H1 (cell line): ENCODE measurements at regions not wholly inside any gene's neighbourhood (a gene's known extent, or its start where the extent isn't known, plus 50 kb on each side); places are given as distances from the start of the nearest gene placed in this dataset.

Experiments used
- CTCF ChIA-PET: fragments of 300-600 bp; sonication (Branson Sonifier 250); formaldehyde crosslinking; loops from one replicate; lab custom pipeline; 2021; ENCODE audit not compliant: partially characterized antibody; lab: Charles Lee
- POLR2A ChIA-PET: fragments of 300-600 bp; sonication (Branson Sonifier 250); formaldehyde crosslinking; loops from one replicate; lab custom pipeline; 2021; ENCODE audit warnings: inconsistent platforms; ENCODE audit not compliant: partially characterized antibody; lab: Charles Lee
- DNase-seq, 2 experiments: peaks; one replicate each; pipeline versions ENCODE4 v3.0.0 to v3.0.0-alpha.2; 2010 to 2022; ENCODE audit warnings: low spot score in 2 of 2, low read depth in 1 of 2, mixed read lengths in 1 of 2
- FAIRE-seq: peaks from 2 replicates; lab custom pipeline; 2011; peaks lifted over from hg19 to GRCh38; lab: Jason Lieb, UNC
- H2AFZ ChIP-seq: 2 replicates; pipeline ENCODE4 v1.8.1; 2012; ENCODE audit warnings: low read length, inconsistent platforms
- H2AK5ac ChIP-seq: 2 replicates; pipeline ENCODE4 v1.6.1; 2013; ENCODE audit warnings: low read depth, low read length
- H2BK120ac ChIP-seq: replicated peaks from 2 replicates; pipeline ENCODE3; 2013; ENCODE audit warnings: low read depth, low read length, inconsistent platforms
- H2BK12ac ChIP-seq: 2 replicates; pipeline ENCODE4 v1.6.1; 2013; ENCODE audit warnings: low read depth, low read length
- H2BK15ac ChIP-seq: 2 replicates; pipeline ENCODE4 v1.6.1; 2013; ENCODE audit warnings: low read length
- H2BK20ac ChIP-seq: 2 replicates; pipeline ENCODE4 v1.6.1; 2013; ENCODE audit warnings: low read length
- H2BK5ac ChIP-seq: 2 replicates; pipeline ENCODE4 v1.6.1; 2013; ENCODE audit warnings: low read depth, low read length
- H3K14ac ChIP-seq: 2 replicates; pipeline ENCODE4 v1.6.1; 2013; ENCODE audit warnings: inconsistent platforms; ENCODE audit not compliant: insufficient read length
- H3K18ac ChIP-seq: 2 replicates; pipeline ENCODE4 v1.6.1; 2013; ENCODE audit warnings: low read length; ENCODE audit errors: extremely low read depth
- H3K23ac ChIP-seq: 2 replicates; pipeline ENCODE4 v1.6.1; 2013; ENCODE audit warnings: inconsistent platforms; ENCODE audit not compliant: insufficient read length
- H3K23me2 ChIP-seq: 2 replicates; pipeline ENCODE4 v1.6.1; 2013; ENCODE audit warnings: low read depth, low read length
- H3K27ac ChIP-seq: 2 replicates; pipeline ENCODE4 v1.6.1; 2011; ENCODE audit warnings: low read depth, low read length, inconsistent platforms
- H3K27me3 ChIP-seq, 4 experiments: replicated peaks in 1 of 4; 1 replicate in 1 of 4; 2 replicates in 3 of 4; pipeline versions ENCODE4 v1.6.1 to v1.8.1; 2011 to 2013; ENCODE audit warnings: low read length in 3 of 4, mild to moderate bottlenecking in 3 of 4, inconsistent platforms in 2 of 4, mixed read lengths in 2 of 4, moderate library complexity in 1 of 4; ENCODE audit not compliant: control insufficient read depth in 3 of 4, insufficient read depth in 3 of 4; ENCODE audit errors: extremely low read depth in 1 of 4
- H3K36me3 ChIP-seq, 4 experiments: 2 replicates each; pipeline versions ENCODE4 v1.6.1 to v1.8.1; 2011 to 2013; ENCODE audit warnings: mild to moderate bottlenecking in 4 of 4, low read length in 3 of 4, moderate library complexity in 2 of 4, control low read depth in 1 of 4, inconsistent platforms in 1 of 4; ENCODE audit not compliant: insufficient read depth in 4 of 4, control insufficient read depth in 2 of 4
- H3K4ac ChIP-seq: replicated peaks from 2 replicates; pipeline ENCODE3; 2013; ENCODE audit warnings: low read length, low read depth, mixed read lengths, inconsistent platforms; ENCODE audit not compliant: insufficient read length
- H3K4me1 ChIP-seq, 4 experiments: replicated peaks in 1 of 4; 1 replicate in 1 of 4; 2 replicates in 3 of 4; pipeline versions ENCODE4 v1.6.1 to v1.8.1; 2011 to 2013; ENCODE audit warnings: low read length in 3 of 4, inconsistent platforms in 2 of 4, mixed read lengths in 1 of 4; ENCODE audit not compliant: insufficient read depth in 4 of 4, control insufficient read depth in 3 of 4
- H3K4me2 ChIP-seq, 2 experiments: 2 replicates each; pipeline versions ENCODE4 v1.6.1 to v1.8.1; 2011 to 2013; ENCODE audit warnings: low read depth in 2 of 2, low read length in 2 of 2, control low read depth in 1 of 2, inconsistent platforms in 1 of 2, mild to moderate bottlenecking in 1 of 2; ENCODE audit not compliant: insufficient read depth in 1 of 2
- H3K4me3 ChIP-seq, 4 experiments: fragments of 200-600, 300-600 bp in 1 of 4; sonication (generic), shearing (Covaris generic), sonication (Bioruptor Twin) in 1 of 4; 2 replicates each; pipeline versions ENCODE4 v1.5.1 to v1.8.1; 2011 to 2016; ENCODE audit warnings: low read length in 4 of 4, low read depth in 3 of 4, control low read depth in 2 of 4, inconsistent platforms in 2 of 4, mild to moderate bottlenecking in 2 of 4, mixed read lengths in 1 of 4, moderate library complexity in 1 of 4; ENCODE audit not compliant: insufficient read depth in 2 of 4; ENCODE audit errors: extremely low read depth in 1 of 4
- H3K56ac ChIP-seq: replicated peaks from 2 replicates; pipeline ENCODE3; 2013; ENCODE audit warnings: low read depth, mild to moderate bottlenecking, mixed read lengths, low read length, inconsistent platforms; ENCODE audit not compliant: insufficient read length
- H3K79me1 ChIP-seq: 2 replicates; pipeline ENCODE4 v1.6.1; 2013; ENCODE audit warnings: low read depth, low read length, control low read depth
- H3K79me2 ChIP-seq, 2 experiments: 2 replicates each; pipeline versions ENCODE4 v1.6.1 to v1.8.1; 2012 to 2013; ENCODE audit warnings: low read length in 2 of 2, mild to moderate bottlenecking in 2 of 2, inconsistent platforms in 1 of 2; ENCODE audit not compliant: insufficient read depth in 2 of 2, control insufficient read depth in 1 of 2
- H3K9ac ChIP-seq, 4 experiments: replicated peaks in 1 of 4; 1 replicate in 1 of 4; 2 replicates in 3 of 4; pipeline versions ENCODE4 v1.6.1 to v1.8.1; 2011 to 2013; ENCODE audit warnings: low read depth in 3 of 4, low read length in 3 of 4, control low read depth in 2 of 4, mild to moderate bottlenecking in 2 of 4, moderate library complexity in 2 of 4, inconsistent platforms in 1 of 4; ENCODE audit errors: extremely low read depth in 1 of 4
- H3K9me3 ChIP-seq, 2 experiments: 2 replicates each; pipeline versions ENCODE4 v1.6.1 to v1.8.1; 2012 to 2013; ENCODE audit warnings: mild to moderate bottlenecking in 2 of 2, moderate library complexity in 2 of 2, control low read depth in 1 of 2, inconsistent platforms in 1 of 2, low read depth in 1 of 2, low read length in 1 of 2, mixed read lengths in 1 of 2; ENCODE audit not compliant: insufficient read depth in 2 of 2
- H4K20me1 ChIP-seq, 2 experiments: replicated peaks in 1 of 2; 2 replicates each; pipeline versions ENCODE3 to v1.8.1; 2011 to 2013; ENCODE audit warnings: inconsistent platforms in 2 of 2, low read length in 2 of 2, mild to moderate bottlenecking in 1 of 2; ENCODE audit not compliant: insufficient read depth in 2 of 2, control insufficient read depth in 1 of 2
- H4K5ac ChIP-seq: 2 replicates; pipeline ENCODE4 v1.6.1; 2013; ENCODE audit warnings: low read length, low read depth, mixed read lengths, inconsistent platforms; ENCODE audit not compliant: insufficient read length
- H4K8ac ChIP-seq: 2 replicates; pipeline ENCODE4 v1.8.0; 2013; ENCODE audit warnings: mild to moderate bottlenecking, moderate library complexity, low read length, inconsistent platforms; ENCODE audit not compliant: insufficient read depth; ENCODE audit errors: extremely low read depth
- H4K91ac ChIP-seq: replicated peaks from 2 replicates; pipeline ENCODE3; 2013; ENCODE audit warnings: low read length, mixed read lengths, inconsistent platforms; ENCODE audit not compliant: insufficient read length
- ASH2L ChIP-seq: fragments of 200-600, 300-600 bp; sonication (generic); IDR thresholded peaks from one replicate; pipeline ENCODE4 v1.7.1; 2017; ENCODE audit warnings: low read length
- CHD1 ChIP-seq: IDR thresholded peaks from 2 replicates; pipeline ENCODE4 v1.6.1; 2012; ENCODE audit warnings: low read depth, low read length, improper control_type of control experiment
- whole genome bisulfite sequencing, 2 experiments: shearing (Covaris generic) in 1 of 2; methylation state at CpG; one replicate each; pipeline versions ENCODE4 v1.1.6 to v1.1.7; 2013 to 2015; ENCODE audit warnings: low lambda C conversion rate in 2 of 2, mixed read lengths in 2 of 2, inconsistent platforms in 1 of 2, low coverage in 1 of 2, missing lambda C conversion rate in 1 of 2; ENCODE audit not compliant: insufficient replicate concordance in 2 of 2, insufficient coverage in 1 of 2, insufficient read length in 1 of 2; ENCODE audit errors: extremely low coverage in 1 of 2, missing lambda C conversion rate in 1 of 2; 5-methylcytosine and 5-hydroxymethylcytosine counted together

DNA sequence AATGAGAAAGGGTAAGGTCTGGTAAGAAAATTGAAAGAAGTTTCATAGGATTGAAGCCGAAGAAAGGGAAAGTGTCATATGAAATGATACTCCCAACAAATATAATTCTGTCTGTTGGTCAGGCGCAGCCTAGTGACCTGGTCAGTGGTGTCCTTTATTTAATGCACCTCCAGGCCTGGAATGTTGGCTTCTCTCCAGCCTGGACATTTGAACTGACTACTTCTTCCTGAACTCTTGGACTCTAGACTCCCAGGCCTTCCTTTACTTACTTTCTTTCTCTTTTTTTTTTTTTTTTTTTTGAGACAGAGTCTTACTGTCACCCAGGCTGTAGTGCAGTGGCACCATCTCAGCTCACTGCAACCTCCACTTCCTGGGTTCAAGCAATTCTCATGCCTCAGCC, 1381.5 kb upstream of the WWC1 start:
- 96% methylated on average over 2 of the region's 2 CpGs; no CpG with 5 or more reads in 1 of the 2 experiments for WGBS, 2 experiments
- Histone ChIP-seq H3K27me3 (no peaks in the 10 kb centered on the region), H2BK15ac (no peak overlapping the region), H3K4me3 (no peak overlapping the region), H3K27ac (no peak overlapping the region), H2AFZ (no peak overlapping the region), H3K79me2 (no peaks in the 10 kb centered on the region), H2BK5ac (no peak overlapping the region), H3K79me1 (no peaks in the 10 kb centered on the region), H4K5ac (no peak overlapping the region), H3K4me2 (no peak overlapping the region), H3K4me1 (no peaks in the 10 kb centered on the region), H3K9me3 (no peaks in the 10 kb centered on the region), H4K20me1 (no peaks in the 10 kb centered on the region), H2BK12ac (no peak overlapping the region), H3K23ac (no peak overlapping the region), H3K4ac (no peak overlapping the region), H2BK120ac (no peak overlapping the region), H4K91ac (no peak overlapping the region), H3K14ac (no peak overlapping the region), H2BK20ac (no peak overlapping the region), H3K56ac (no peak overlapping the region), H3K18ac (no peak overlapping the region), H3K36me3 (no peaks in the 10 kb centered on the region), H3K23me2 (no peaks in the 10 kb centered on the region), H3K9ac (no peak overlapping the region), H4K8ac (no peak overlapping the region), H2AK5ac (no peak overlapping the region)
- POLR2A ChIA-PET = no interaction called here
- FAIRE-seq = no peak
- no peak for DNase-seq
- CTCF ChIA-PET = no interaction called here
- TF ChIP-seq ASH2L = no peak
- TF ChIP-seq CHD1 = no peak
